Breast epithelium (tissue), 3 donors: ENCODE measurements at regions not wholly inside any gene's neighbourhood (a gene's known extent, or its start where the extent isn't known, plus 50 kb on each side); places are given as distances from the start of the nearest gene placed in this dataset.

Source experiments
- POLR2A ChIP-seq: fragments of 450-650 bp; IDR thresholded peaks from one replicate; pipeline ENCODE4 v1.6.1; 2016; ENCODE audit warnings: antibody characterized with exemption, mild to moderate bottlenecking, moderate library complexity
- POLR2AphosphoS5 ChIP-seq, 3 donors: sonication (generic); formaldehyde crosslinking; IDR thresholded peaks; one replicate each; pipeline ENCODE4 v1.6.1; 2017; ENCODE audit warnings: antibody characterized with exemption in 3 of 3
- TF ChIP-seq, protein P1 (sequence below), 3 donors: fragments of 450-650 bp; IDR thresholded peaks; one replicate each; pipeline ENCODE4 v1.5.1; 2016 to 2017; ENCODE audit warnings: antibody characterized with exemption in 3 of 3, mild to moderate bottlenecking in 3 of 3, moderate library complexity in 3 of 3

- TF ChIP-seq POLR2A: no peak
- TF ChIP-seq, protein P1, sequence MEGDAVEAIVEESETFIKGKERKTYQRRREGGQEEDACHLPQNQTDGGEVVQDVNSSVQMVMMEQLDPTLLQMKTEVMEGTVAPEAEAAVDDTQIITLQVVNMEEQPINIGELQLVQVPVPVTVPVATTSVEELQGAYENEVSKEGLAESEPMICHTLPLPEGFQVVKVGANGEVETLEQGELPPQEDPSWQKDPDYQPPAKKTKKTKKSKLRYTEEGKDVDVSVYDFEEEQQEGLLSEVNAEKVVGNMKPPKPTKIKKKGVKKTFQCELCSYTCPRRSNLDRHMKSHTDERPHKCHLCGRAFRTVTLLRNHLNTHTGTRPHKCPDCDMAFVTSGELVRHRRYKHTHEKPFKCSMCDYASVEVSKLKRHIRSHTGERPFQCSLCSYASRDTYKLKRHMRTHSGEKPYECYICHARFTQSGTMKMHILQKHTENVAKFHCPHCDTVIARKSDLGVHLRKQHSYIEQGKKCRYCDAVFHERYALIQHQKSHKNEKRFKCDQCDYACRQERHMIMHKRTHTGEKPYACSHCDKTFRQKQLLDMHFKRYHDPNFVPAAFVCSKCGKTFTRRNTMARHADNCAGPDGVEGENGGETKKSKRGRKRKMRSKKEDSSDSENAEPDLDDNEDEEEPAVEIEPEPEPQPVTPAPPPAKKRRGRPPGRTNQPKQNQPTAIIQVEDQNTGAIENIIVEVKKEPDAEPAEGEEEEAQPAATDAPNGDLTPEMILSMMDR (IDR thresholded peaks at IDR 0.05): no peak
- TF ChIP-seq POLR2AphosphoS5 (IDR thresholded peaks at IDR 0.05): no peak
Measured at GRCh38 chr12:89230376-89231315, 121.7 kb downstream of the DUSP6 start.
